ENCODE measurements at regions not wholly inside any gene's neighbourhood (a gene's known extent, or its start where the extent isn't known, plus 50 kb on each side); places are given as distances from the start of the nearest gene placed in this dataset.

GRCh38 chr21:43347461-43348169 lies 79.3 kb downstream of the SIK1 start:
- Histone ChIP-seq H4K12ac (ENCODE audit: low read depth, low read length) (no peak overlapping the region), H2BK120ac (ENCODE audit: insufficient read depth, low read length, poor library complexity) (no peak overlapping the region), H3K79me1 (ENCODE audit: low read length) (peaks cover 7% of the 10 kb centered on the region), H3K4me3 (ENCODE audit: low read depth, low read length) (no peak overlapping the region), H3K9me3 (ENCODE audit: insufficient read depth, low read depth, low read length) (peaks cover 3% of the 10 kb centered on the region), H4K91ac (ENCODE audit: low read depth, low read length) (no peak overlapping the region), H3K14ac (ENCODE audit: low read length) (no peak overlapping the region), H2AK5ac (ENCODE audit: low read length) (peak overlapping the region; percentile 13), H4K8ac (ENCODE audit: low read depth, low read length) (no peak overlapping the region), H3K18ac (ENCODE audit: low read length) (no peak overlapping the region), H3K27ac (ENCODE audit: low read depth, low read length) (no peak overlapping the region), H3K79me2 (ENCODE audit: control insufficient read depth, insufficient read depth, low read length, poor library complexity) (no peaks in the 10 kb centered on the region), H3K4ac (ENCODE audit: low read depth, low read length) (no peak overlapping the region), H3K4me1 (ENCODE audit: control insufficient read depth in 1 of 2, insufficient read depth in 2 of 2, low read length in 2 of 2) (peaks cover 16% of the 10 kb centered on the region in 2 experiments), H2BK12ac (ENCODE audit: low read length) (no peak overlapping the region), H3K4me2 (ENCODE audit: low read length) (no peak overlapping the region), H2BK5ac (ENCODE audit: low read depth, low read length, poor library complexity) (no peak overlapping the region), H3K27me3 (ENCODE audit: insufficient read depth, low read length) (no peaks in the 10 kb centered on the region), H3K23ac (ENCODE audit: low read length) (no peak overlapping the region), H3K9ac (ENCODE audit: low read length) (no peak overlapping the region), H2AFZ (ENCODE audit: insufficient read depth, low read length, poor library complexity) (no peak overlapping the region), H3K36me3 (ENCODE audit: control insufficient read depth in 1 of 2, insufficient read depth in 2 of 2, low read length in 2 of 2) (no peaks in the 10 kb centered on the region)
- no peak for DNase-seq
- WGBS (ENCODE audit: extremely low coverage, insufficient coverage, insufficient read length), result no CpG with 5 or more reads among the region's 21 CpGs

- no CpG with 5 or more reads among the region's 13 CpGs for WGBS (ENCODE audit: extremely low coverage, insufficient coverage, insufficient read length)
- no peak overlapping the region for H3K14ac ChIP-seq (ENCODE audit: low read length)
- no peak overlapping the region for H4K12ac ChIP-seq (ENCODE audit: low read depth, low read length)
- no peaks in the 10 kb centered on the region for H3K9me3 ChIP-seq (ENCODE audit: insufficient read depth, low read depth, low read length)
- H2AFZ ChIP-seq (ENCODE audit: insufficient read depth, low read length, poor library complexity), result no peak overlapping the region
- H3K4me2 ChIP-seq (ENCODE audit: low read length), result no peak overlapping the region
- H4K8ac ChIP-seq (ENCODE audit: low read depth, low read length), result no peak overlapping the region
- no peak for DNase-seq
- H2AK5ac ChIP-seq (ENCODE audit: low read length), result no peak overlapping the region
- H3K9ac ChIP-seq (ENCODE audit: low read length), result no peak overlapping the region
- H3K79me2 ChIP-seq (ENCODE audit: control insufficient read depth, insufficient read depth, low read length, poor library complexity), result no peaks in the 10 kb centered on the region
- H3K4me3 ChIP-seq (ENCODE audit: low read depth, low read length), result peak overlapping the region; percentile 12
- H3K27ac ChIP-seq (ENCODE audit: low read depth, low read length), result no peak overlapping the region
- H3K4me1 ChIP-seq (ENCODE audit: control insufficient read depth in 1 of 2, insufficient read depth in 2 of 2, low read length in 2 of 2), result peaks cover 16 to 18% of the 10 kb centered on the region in 2 experiments
- no peak overlapping the region for H2BK12ac ChIP-seq (ENCODE audit: low read length)
- H3K27me3 ChIP-seq (ENCODE audit: insufficient read depth, low read length), result no peaks in the 10 kb centered on the region
- no peak overlapping the region for H3K23ac ChIP-seq (ENCODE audit: low read length)
- H4K91ac ChIP-seq (ENCODE audit: low read depth, low read length), result peak overlapping the region; percentile 15
- H3K4ac ChIP-seq (ENCODE audit: low read depth, low read length), result no peak overlapping the region
- no peaks in the 10 kb centered on the region for H3K36me3 ChIP-seq (ENCODE audit: control insufficient read depth in 1 of 2, insufficient read depth in 2 of 2, low read length in 2 of 2)
- no peak overlapping the region for H3K18ac ChIP-seq (ENCODE audit: low read length)
- H3K79me1 ChIP-seq (ENCODE audit: low read length), result peaks cover 7% of the 10 kb centered on the region
- H2BK120ac ChIP-seq (ENCODE audit: insufficient read depth, low read length, poor library complexity), result no peak overlapping the region
- no peak overlapping the region for H2BK5ac ChIP-seq (ENCODE audit: low read depth, low read length, poor library complexity)
Observed at GRCh38 chr21:43346551-43346950, 80.4 kb downstream of the SIK1 start.

DNA sequence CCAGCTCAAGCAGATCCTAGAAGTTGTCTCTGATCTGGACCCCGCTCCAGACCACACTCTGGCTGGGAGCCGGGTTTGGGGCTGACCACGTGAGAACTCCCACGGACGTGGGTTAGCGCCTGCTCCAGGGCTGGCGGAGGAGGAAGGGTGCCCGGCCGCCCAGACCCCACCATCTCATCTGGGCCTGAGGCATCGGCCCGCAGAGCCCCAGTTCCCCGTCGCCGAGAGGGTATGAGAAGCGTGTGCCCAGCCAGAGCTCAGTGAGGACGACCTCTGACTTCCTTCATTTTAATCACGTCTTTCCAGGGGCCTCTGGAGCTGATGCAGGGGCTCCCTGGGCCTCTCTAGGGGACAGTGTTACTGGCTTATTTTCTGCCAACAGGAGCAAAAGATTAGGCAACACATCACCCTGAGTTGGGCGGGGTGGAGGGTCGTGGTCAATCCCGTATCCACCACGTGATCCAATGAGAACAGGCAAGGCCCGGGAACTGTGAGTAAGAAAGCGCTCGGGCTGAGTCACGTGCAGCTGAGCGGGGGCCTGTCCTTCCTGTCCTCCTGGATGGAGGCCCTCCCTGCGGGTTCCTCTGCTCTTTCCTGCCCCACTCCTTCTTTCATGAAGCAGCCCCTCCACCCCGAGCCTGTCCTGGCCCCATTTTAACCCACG lies 81.1 kb downstream of the SIK1 start:
- Histone ChIP-seq H3K23ac (ENCODE audit: low read length) (no peak overlapping the region), H4K8ac (ENCODE audit: low read depth, low read length) (no peak overlapping the region), H3K4me1 (ENCODE audit: control insufficient read depth in 1 of 2, insufficient read depth in 2 of 2, low read length in 2 of 2) (peaks cover 21 to 24% of the 10 kb centered on the region in 2 experiments), H3K18ac (ENCODE audit: low read length) (no peak overlapping the region), H3K79me1 (ENCODE audit: low read length) (peaks cover 7% of the 10 kb centered on the region), H2BK120ac (ENCODE audit: insufficient read depth, low read length, poor library complexity) (no peak overlapping the region), H2BK12ac (ENCODE audit: low read length) (no peak overlapping the region), H4K91ac (ENCODE audit: low read depth, low read length) (peak overlapping the region; percentile 15), H3K79me2 (ENCODE audit: control insufficient read depth, insufficient read depth, low read length, poor library complexity) (no peaks in the 10 kb centered on the region), H4K12ac (ENCODE audit: low read depth, low read length) (no peak overlapping the region), H3K4me2 (ENCODE audit: low read length) (no peak overlapping the region), H2BK5ac (ENCODE audit: low read depth, low read length, poor library complexity) (no peak overlapping the region), H2AK5ac (ENCODE audit: low read length) (no peak overlapping the region), H3K14ac (ENCODE audit: low read length) (no peak overlapping the region), H3K9ac (ENCODE audit: low read length) (no peak overlapping the region), H3K4me3 (ENCODE audit: low read depth, low read length) (no peak overlapping the region), H3K27ac (ENCODE audit: low read depth, low read length) (no peak overlapping the region), H3K9me3 (ENCODE audit: insufficient read depth, low read depth, low read length) (no peaks in the 10 kb centered on the region), H2AFZ (ENCODE audit: insufficient read depth, low read length, poor library complexity) (no peak overlapping the region), H3K4ac (ENCODE audit: low read depth, low read length) (no peak overlapping the region), H3K36me3 (ENCODE audit: control insufficient read depth in 1 of 2, insufficient read depth in 2 of 2, low read length in 2 of 2) (no peaks in the 10 kb centered on the region), H3K27me3 (ENCODE audit: insufficient read depth, low read length) (no peaks in the 10 kb centered on the region)
- no CpG with 5 or more reads among the region's 29 CpGs for WGBS (ENCODE audit: extremely low coverage, insufficient coverage, insufficient read length)
- peak; percentile 21 to 38 for DNase-seq

- Histone ChIP-seq H2BK120ac (ENCODE audit: insufficient read depth, low read length, poor library complexity) (no peak overlapping the region), H3K9me3 (ENCODE audit: insufficient read depth, low read depth, low read length) (no peaks in the 10 kb centered on the region), H4K91ac (ENCODE audit: low read depth, low read length) (peak overlapping the region; percentile 7), H3K79me1 (ENCODE audit: low read length) (peaks cover 11% of the 10 kb centered on the region), H2BK5ac (ENCODE audit: low read depth, low read length, poor library complexity) (no peak overlapping the region), H4K8ac (ENCODE audit: low read depth, low read length) (no peak overlapping the region), H3K79me2 (ENCODE audit: control insufficient read depth, insufficient read depth, low read length, poor library complexity) (peaks cover 4% of the 10 kb centered on the region), H3K36me3 (ENCODE audit: control insufficient read depth in 1 of 2, insufficient read depth in 2 of 2, low read length in 2 of 2) (no peaks in the 10 kb centered on the region), H3K27ac (ENCODE audit: low read depth, low read length) (no peak overlapping the region), H3K14ac (ENCODE audit: low read length) (no peak overlapping the region), H3K27me3 (ENCODE audit: insufficient read depth, low read length) (no peaks in the 10 kb centered on the region), H3K4me1 (ENCODE audit: control insufficient read depth in 1 of 2, insufficient read depth in 2 of 2, low read length in 2 of 2) (peaks cover 27 to 31% of the 10 kb centered on the region in 2 experiments), H2BK12ac (ENCODE audit: low read length) (no peak overlapping the region), H3K18ac (ENCODE audit: low read length) (no peak overlapping the region), H2AK5ac (ENCODE audit: low read length) (peak overlapping the region; percentile 18), H2AFZ (ENCODE audit: insufficient read depth, low read length, poor library complexity) (no peak overlapping the region), H3K9ac (ENCODE audit: low read length) (no peak overlapping the region), H3K23ac (ENCODE audit: low read length) (no peak overlapping the region), H4K12ac (ENCODE audit: low read depth, low read length) (no peak overlapping the region), H3K4ac (ENCODE audit: low read depth, low read length) (no peak overlapping the region), H3K4me3 (ENCODE audit: low read depth, low read length) (no peak overlapping the region), H3K4me2 (ENCODE audit: low read length) (no peak overlapping the region)
- DNase-seq, result no peak
- no CpG with 5 or more reads among the region's 31 CpGs for WGBS (ENCODE audit: extremely low coverage, insufficient coverage, insufficient read length)
Observed at GRCh38 chr21:43345046-43345745, 81.7 kb downstream of the SIK1 start.

Data from trophoblast cell (in vitro differentiated cells and primary cell).